ENCODE measurements at regions not wholly inside any gene's neighbourhood (a gene's known extent, or its start where the extent isn't known, plus 50 kb on each side); places are given as distances from the start of the nearest gene placed in this dataset.

- Histone ChIP-seq H3K4me1 (no peaks in the 10 kb centered on the region), H3K27me3 (no peaks in the 10 kb centered on the region), H3K9me3 (no peaks in the 10 kb centered on the region), H3K27ac (no peak overlapping the region), H3K36me3 (no peaks in the 10 kb centered on the region), H3K4me3 (no peak overlapping the region)
- TF ChIP-seq, protein P1, sequence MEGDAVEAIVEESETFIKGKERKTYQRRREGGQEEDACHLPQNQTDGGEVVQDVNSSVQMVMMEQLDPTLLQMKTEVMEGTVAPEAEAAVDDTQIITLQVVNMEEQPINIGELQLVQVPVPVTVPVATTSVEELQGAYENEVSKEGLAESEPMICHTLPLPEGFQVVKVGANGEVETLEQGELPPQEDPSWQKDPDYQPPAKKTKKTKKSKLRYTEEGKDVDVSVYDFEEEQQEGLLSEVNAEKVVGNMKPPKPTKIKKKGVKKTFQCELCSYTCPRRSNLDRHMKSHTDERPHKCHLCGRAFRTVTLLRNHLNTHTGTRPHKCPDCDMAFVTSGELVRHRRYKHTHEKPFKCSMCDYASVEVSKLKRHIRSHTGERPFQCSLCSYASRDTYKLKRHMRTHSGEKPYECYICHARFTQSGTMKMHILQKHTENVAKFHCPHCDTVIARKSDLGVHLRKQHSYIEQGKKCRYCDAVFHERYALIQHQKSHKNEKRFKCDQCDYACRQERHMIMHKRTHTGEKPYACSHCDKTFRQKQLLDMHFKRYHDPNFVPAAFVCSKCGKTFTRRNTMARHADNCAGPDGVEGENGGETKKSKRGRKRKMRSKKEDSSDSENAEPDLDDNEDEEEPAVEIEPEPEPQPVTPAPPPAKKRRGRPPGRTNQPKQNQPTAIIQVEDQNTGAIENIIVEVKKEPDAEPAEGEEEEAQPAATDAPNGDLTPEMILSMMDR (IDR thresholded peaks at IDR 0.05): no peak
- TF ChIP-seq POLR2A (IDR thresholded peaks at IDR 0.05): no peak
- DNase-seq: no peak
- intact Hi-C loops (cut with DNase I; ENCODE audit: low total_unique reads): no loop called here
These were observed 66.2 kb upstream of the RALGAPA2 start for GRCh38 chr20:20778676-20779075.

DNA sequence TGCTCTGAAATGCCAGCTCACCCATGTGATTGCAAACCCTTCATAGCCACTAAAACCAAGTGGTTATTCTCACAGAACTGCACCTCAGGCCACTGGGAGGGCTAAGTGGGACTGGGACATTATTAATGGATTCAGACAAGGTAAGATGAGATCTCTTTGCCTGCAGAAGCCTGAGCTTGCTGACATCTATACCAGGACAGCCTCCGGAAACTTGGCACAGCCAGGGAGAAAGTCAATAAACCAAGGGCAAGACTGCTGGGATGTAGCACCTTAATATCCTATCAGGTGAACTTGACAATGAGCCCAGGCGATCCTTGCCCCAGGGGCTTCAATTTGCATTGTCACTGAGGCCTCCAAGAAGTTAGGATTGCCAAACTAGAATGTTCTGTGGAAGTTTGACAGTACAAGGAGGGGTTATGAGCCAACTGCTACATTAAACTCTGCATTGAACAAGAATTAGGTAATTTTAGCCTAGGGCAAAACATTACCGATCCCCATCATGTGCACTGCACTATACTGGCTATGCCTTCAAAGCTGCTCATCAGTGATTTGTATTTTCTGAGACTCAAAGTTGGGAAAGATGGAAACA is 60.1 kb upstream of the RALGAPA2 start:
- DNase-seq: no peak
- no peaks in the 10 kb centered on the region for H3K36me3 ChIP-seq
- no peak overlapping the region for H3K27ac ChIP-seq
- H3K27me3 ChIP-seq: no peaks in the 10 kb centered on the region
- H3K4me3 ChIP-seq: no peak overlapping the region
- no peaks in the 10 kb centered on the region for H3K9me3 ChIP-seq
- intact Hi-C loops (cut with DNase I; ENCODE audit: low total_unique reads): no loop called here
- TF ChIP-seq, protein P1 (IDR thresholded peaks at IDR 0.05): no peak
- TF ChIP-seq POLR2A (IDR thresholded peaks at IDR 0.05): no peak
- no peaks in the 10 kb centered on the region for H3K4me1 ChIP-seq

GRCh38 chr20:20768202-20768815 is 55.9 kb upstream of the RALGAPA2 start:
- TF ChIP-seq, protein P1 (IDR thresholded peaks at IDR 0.05): no peak
- TF ChIP-seq POLR2A (IDR thresholded peaks at IDR 0.05): no peak
- no peak overlapping the region for H3K27ac ChIP-seq
- intact Hi-C loops (cut with DNase I; ENCODE audit: low total_unique reads): no loop called here

GRCh38 chr20:20765696-20766365 is 53.4 kb upstream of the RALGAPA2 start:
- peak overlapping the region in 1 of 2 donors; percentile 41 for H3K27ac ChIP-seq
- H3K9me3 ChIP-seq: no peaks in the 10 kb centered on the region
- H3K4me3 ChIP-seq: no peak overlapping the region
- no peak for DNase-seq
- H3K36me3 ChIP-seq: no peaks in the 10 kb centered on the region
- no peaks in the 10 kb centered on the region for H3K27me3 ChIP-seq
- intact Hi-C loops (cut with DNase I; ENCODE audit: low total_unique reads): no loop called here
- no peak for TF ChIP-seq POLR2A (IDR thresholded peaks at IDR 0.05)
- TF ChIP-seq, protein P1 (IDR thresholded peaks at IDR 0.05): no peak
- H3K4me1 ChIP-seq: no peaks in the 10 kb centered on the region

More at GRCh38 chr20:20768202-20768815, 55.9 kb upstream of the RALGAPA2 start:
- no peaks in the 10 kb centered on the region for H3K4me1 ChIP-seq
- no peaks in the 10 kb centered on the region for H3K36me3 ChIP-seq
- H3K4me3 ChIP-seq: no peak overlapping the region
- DNase-seq: no peak
- H3K9me3 ChIP-seq: no peaks in the 10 kb centered on the region
- H3K27me3 ChIP-seq: no peaks in the 10 kb centered on the region

GRCh38 chr20:20763650-20764049 is 51.2 kb upstream of the RALGAPA2 start:
- H3K36me3 ChIP-seq: no peaks in the 10 kb centered on the region
- intact Hi-C loops (cut with DNase I; ENCODE audit: low total_unique reads): no loop called here
- no peak overlapping the region for H3K27ac ChIP-seq
- no peak for TF ChIP-seq POLR2A (IDR thresholded peaks at IDR 0.05)
- TF ChIP-seq, protein P1 (IDR thresholded peaks at IDR 0.05): no peak
- DNase-seq: no peak
- no peaks in the 10 kb centered on the region for H3K4me1 ChIP-seq
- no peaks in the 10 kb centered on the region for H3K27me3 ChIP-seq
- no peaks in the 10 kb centered on the region for H3K9me3 ChIP-seq
- H3K4me3 ChIP-seq: no peak overlapping the region
